ENCODE measurements at regions not wholly inside any gene's neighbourhood (a gene's known extent, or its start where the extent isn't known, plus 50 kb on each side); places are given as distances from the start of the nearest gene placed in this dataset.
A peak's percentile ranks its signal among the peaks of the same experiment; 100 is the strongest.

DNA sequence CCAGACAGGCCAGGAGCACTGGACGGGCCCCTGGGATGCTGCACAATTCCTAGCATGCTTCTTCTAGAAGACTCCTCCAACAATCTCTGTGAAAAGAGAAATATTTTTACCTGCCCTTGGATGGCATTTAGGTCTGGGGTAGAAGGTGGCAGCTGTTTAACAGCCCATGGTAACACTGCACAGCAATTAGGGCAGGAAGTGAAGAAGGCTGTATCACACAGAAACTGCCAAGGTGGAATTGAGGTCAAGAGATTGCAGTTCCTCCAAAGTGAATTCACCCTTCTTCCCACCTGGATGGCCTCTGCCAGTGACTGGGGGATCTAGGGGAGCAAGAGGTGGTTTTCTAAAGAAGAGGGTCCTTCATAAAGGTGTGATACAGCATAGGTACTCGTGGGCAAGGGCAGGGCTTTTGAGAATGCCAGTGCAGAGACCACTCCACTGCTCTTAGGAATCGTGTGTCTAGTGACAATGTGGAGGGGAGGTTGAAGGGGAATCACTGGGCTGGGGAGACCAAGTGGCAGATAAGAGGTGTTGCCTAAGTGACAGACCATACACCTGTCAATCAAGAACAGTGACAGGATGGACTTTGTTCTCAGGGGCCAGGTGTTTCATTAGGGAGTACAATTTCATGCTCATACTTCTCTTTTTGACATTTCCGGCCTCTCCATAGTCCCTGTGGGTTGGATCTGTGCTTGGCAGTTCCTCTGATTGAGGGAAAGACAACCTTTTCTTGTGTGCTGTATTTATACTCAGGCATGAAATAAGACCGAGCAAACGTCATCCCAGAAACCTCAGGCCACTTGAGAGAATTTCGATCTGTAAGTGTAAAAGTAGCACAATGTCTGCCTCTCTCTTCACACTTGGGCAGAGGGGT lies 83.5 kb upstream of the BCL6 start (continued):
- TF ChIP-seq HDAC6 (IDR thresholded peaks at IDR 0.05; ENCODE audit: unreplicated experiment) (no peak), CBFB (IDR thresholded peaks at IDR 0.05; ENCODE audit: low read depth) (no peak), SMARCA5 (IDR thresholded peaks at IDR 0.05) (no peak), BRCA1 (IDR thresholded peaks at IDR 0.05; ENCODE audit: low read depth, low read length) (no peak), YY1 (IDR thresholded peaks at IDR 0.05; ENCODE audit: low read depth, low read length) (no peak), STAT1 (conservative IDR thresholded peaks at IDR 0.05) (no peak), YBX1 (IDR thresholded peaks at IDR 0.05) (no peak), NFIC (IDR thresholded peaks at IDR 0.05; ENCODE audit: low read depth, low read length) (peak; percentile 81), MTA2 (IDR thresholded peaks at IDR 0.05; ENCODE audit: low read depth) (peak; percentile 97), CBX5 (IDR thresholded peaks at IDR 0.05; ENCODE audit: low read depth) (no peak), DPF2 (IDR thresholded peaks at IDR 0.05) (peak; percentile 98), ZBED1 (IDR thresholded peaks at IDR 0.05; ENCODE audit: borderline replicate concordance) (no peak; the same call in 1 of the 2 replicates), BMI1 (IDR thresholded peaks at IDR 0.05; ENCODE audit: borderline replicate concordance) (peak; percentile 81), IKZF1 (conservative IDR thresholded peaks at IDR 0.05) (peak; percentile 98), SUZ12 (IDR thresholded peaks at IDR 0.05; ENCODE audit: unreplicated experiment) (no peak), SMAD5 (IDR thresholded peaks at IDR 0.05; ENCODE audit: low read depth) (no peak), ZNF274 (IDR thresholded peaks at IDR 0.05; ENCODE audit: insufficient read depth, insufficient read length) (no peak), GABPA (IDR thresholded peaks at IDR 0.05; ENCODE audit: low read depth) (no peak), KAT2A (conservative IDR thresholded peaks at IDR 0.05; ENCODE audit: control insufficient read depth, low read depth, low read length) (no peak)
- TF ChIP-seq, protein P1, sequence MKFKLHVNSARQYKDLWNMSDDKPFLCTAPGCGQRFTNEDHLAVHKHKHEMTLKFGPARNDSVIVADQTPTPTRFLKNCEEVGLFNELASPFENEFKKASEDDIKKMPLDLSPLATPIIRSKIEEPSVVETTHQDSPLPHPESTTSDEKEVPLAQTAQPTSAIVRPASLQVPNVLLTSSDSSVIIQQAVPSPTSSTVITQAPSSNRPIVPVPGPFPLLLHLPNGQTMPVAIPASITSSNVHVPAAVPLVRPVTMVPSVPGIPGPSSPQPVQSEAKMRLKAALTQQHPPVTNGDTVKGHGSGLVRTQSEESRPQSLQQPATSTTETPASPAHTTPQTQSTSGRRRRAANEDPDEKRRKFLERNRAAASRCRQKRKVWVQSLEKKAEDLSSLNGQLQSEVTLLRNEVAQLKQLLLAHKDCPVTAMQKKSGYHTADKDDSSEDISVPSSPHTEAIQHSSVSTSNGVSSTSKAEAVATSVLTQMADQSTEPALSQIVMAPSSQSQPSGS (IDR thresholded peaks at IDR 0.05; ENCODE audit: low read length), result peak; percentile 66
- TF ChIP-seq, protein P2, sequence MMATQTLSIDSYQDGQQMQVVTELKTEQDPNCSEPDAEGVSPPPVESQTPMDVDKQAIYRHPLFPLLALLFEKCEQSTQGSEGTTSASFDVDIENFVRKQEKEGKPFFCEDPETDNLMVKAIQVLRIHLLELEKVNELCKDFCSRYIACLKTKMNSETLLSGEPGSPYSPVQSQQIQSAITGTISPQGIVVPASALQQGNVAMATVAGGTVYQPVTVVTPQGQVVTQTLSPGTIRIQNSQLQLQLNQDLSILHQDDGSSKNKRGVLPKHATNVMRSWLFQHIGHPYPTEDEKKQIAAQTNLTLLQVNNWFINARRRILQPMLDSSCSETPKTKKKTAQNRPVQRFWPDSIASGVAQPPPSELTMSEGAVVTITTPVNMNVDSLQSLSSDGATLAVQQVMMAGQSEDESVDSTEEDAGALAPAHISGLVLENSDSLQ (IDR thresholded peaks at IDR 0.05), result peak; percentile 98
- TF ChIP-seq, protein P3, sequence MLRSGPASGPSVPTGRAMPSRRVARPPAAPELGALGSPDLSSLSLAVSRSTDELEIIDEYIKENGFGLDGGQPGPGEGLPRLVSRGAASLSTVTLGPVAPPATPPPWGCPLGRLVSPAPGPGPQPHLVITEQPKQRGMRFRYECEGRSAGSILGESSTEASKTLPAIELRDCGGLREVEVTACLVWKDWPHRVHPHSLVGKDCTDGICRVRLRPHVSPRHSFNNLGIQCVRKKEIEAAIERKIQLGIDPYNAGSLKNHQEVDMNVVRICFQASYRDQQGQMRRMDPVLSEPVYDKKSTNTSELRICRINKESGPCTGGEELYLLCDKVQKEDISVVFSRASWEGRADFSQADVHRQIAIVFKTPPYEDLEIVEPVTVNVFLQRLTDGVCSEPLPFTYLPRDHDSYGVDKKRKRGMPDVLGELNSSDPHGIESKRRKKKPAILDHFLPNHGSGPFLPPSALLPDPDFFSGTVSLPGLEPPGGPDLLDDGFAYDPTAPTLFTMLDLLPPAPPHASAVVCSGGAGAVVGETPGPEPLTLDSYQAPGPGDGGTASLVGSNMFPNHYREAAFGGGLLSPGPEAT (IDR thresholded peaks at IDR 0.05; ENCODE audit: low read depth), result peak; percentile 70; the same call in 1 of the 2 replicates
- TF ChIP-seq, protein P4, sequence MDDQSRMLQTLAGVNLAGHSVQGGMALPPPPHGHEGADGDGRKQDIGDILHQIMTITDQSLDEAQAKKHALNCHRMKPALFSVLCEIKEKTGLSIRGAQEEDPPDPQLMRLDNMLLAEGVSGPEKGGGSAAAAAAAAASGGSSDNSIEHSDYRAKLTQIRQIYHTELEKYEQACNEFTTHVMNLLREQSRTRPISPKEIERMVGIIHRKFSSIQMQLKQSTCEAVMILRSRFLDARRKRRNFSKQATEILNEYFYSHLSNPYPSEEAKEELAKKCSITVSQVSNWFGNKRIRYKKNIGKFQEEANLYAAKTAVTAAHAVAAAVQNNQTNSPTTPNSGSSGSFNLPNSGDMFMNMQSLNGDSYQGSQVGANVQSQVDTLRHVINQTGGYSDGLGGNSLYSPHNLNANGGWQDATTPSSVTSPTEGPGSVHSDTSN (IDR thresholded peaks at IDR 0.05; ENCODE audit: insufficient replicate concordance, low read depth, low read length), result peak; percentile 90
- TF ChIP-seq, protein P5, sequence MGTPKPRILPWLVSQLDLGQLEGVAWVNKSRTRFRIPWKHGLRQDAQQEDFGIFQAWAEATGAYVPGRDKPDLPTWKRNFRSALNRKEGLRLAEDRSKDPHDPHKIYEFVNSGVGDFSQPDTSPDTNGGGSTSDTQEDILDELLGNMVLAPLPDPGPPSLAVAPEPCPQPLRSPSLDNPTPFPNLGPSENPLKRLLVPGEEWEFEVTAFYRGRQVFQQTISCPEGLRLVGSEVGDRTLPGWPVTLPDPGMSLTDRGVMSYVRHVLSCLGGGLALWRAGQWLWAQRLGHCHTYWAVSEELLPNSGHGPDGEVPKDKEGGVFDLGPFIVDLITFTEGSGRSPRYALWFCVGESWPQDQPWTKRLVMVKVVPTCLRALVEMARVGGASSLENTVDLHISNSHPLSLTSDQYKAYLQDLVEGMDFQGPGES (IDR thresholded peaks at IDR 0.05), result no peak
